Right ventricle myocardium inferior (tissue), 1 donor: ENCODE measurements at regions not wholly inside any gene's neighbourhood (a gene's known extent, or its start where the extent isn't known, plus 50 kb on each side); places are given as distances from the start of the nearest gene placed in this dataset.
A peak's percentile ranks its signal among the peaks of the same experiment; 100 is the strongest.

ENCODE experiments used
- ATAC-seq: fragments of 200-7000 bp; cut with Tn5 transposase; one replicate; pipeline ENCODE4 v1.9.1; 2020; ENCODE audit warnings: mild to moderate bottlenecking, moderate library complexity
- DNase-seq: peaks from one replicate; pipeline ENCODE4 v3.0.0; 2021; ENCODE audit errors: missing footprints
- intact Hi-C: fragments of 100-400 bp; cut with DNase I; formaldehyde crosslinking; loops from one replicate; pipeline ENCODE4 v1.11.0; 2022
- donor health status: DM: no; HTN: yes; CAD: no; lungs with severe emphysema.

DNA sequence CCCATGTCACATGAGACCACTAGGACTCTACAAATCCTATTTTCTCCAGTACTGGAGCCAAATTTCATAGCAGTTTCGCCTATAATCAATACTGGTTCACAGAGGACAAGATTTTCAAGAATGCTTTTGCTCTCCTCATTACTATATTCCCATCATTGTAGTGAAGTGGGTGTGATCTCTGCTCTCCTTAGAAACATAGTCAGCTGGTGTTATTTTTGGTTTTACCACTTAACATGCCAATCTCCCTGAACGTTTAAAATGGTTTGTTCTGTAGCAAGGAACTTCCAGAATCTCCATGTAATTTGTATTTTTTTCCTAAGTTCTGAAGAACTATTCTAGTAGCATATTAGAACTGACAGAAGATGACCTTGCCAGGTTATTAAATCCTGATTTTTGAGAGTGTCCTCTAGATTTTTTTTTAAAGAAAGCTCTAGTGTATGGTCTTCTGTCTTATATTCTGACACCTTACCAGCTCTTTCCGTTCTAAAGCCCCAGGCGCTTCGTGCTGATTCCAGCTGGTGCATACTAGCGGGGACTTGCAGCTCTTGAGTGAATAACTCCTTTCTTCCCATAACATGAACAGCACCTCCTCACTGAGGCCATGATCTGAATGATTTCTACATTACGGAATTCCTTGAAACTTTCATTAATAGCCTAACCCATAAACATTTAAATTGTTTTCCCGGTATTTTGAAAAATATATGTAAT is 1372.9 kb downstream of the TECRL start:
- ATAC-seq (no peak), DNase-seq (no peak)
- intact Hi-C loops, result no loop called here

DNA sequence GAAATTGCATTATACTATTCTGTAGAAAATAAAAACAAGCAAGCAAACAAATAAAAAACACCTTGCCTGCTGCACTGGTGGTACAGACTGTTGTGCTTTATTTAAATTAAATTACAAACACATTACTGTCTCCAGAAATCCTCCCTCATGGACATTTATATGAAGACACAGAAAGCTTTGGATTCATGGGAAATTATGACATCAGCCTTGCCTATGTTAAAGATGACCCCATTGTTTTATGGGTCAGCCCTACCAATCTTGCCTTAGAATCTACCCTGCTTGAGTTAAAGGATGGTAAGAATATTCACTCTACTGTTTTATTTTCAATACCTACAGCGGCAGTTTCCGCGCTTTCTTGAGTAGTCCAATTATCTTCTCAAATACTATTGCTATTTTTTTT is 1379.9 kb downstream of the TECRL start:
- intact Hi-C loops, result no loop called here
- ATAC-seq, result no peak
- no peak for DNase-seq

DNA sequence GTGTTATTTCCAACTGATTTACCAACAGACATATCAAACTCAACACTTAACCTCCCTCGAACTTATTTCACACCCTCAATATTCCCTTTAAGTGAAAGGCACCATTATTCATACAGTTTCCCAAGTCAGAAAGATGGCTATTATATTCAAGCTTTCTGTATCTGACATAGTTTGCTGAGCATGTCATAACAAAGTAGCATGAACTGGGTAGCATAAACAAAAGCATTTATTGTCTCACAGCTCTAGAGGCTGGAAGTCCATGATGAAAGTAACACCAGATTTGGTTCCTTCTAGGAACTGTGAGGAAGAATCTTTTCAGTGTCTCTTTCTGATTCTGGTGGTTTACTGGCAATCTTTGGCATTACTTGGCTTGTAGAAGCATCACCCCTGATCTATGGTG is 1388.6 kb downstream of the TECRL start:
- ATAC-seq, result no peak
- no peak for DNase-seq
- intact Hi-C loops, result no loop called here

DNA sequence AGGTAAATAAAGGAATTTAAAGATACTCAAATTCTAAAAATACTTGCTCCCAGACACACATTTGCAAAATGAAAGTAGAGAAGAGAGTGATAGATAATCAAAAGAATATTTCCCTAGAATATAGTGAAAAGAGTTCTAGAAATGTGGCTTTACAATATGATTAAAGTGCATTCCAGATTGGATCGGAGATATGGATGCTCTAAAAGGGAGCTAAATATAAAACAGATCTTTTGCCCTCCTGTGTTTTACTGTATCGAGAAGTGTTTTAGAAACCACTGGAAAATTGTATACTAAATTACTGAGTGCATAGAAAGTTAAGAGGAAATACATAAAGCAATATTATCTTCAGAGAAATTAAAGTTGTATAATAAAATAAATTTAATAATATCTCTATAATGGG is 1392.0 kb downstream of the TECRL start:
- ATAC-seq (no peak), DNase-seq (no peak)

DNA sequence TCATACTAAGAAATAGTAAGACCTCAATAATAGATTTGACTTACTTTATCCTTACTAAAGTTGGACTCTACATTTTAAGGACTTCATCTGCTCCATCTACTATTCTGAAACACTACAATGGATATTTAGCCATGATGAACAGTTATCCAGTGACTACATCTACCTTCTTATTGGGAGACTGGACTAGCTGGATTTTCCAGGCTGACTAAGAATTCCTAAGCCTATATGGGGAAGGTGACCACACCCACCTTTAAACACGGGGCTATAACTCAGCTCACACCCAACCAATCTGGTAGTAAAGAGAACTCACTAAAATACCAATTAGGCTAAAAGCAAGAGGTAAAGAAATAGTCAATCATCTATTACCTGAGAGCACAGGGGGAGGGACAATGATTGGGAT is 1438.4 kb downstream of the TECRL start:
- DNase-seq (no peak), ATAC-seq (no peak)
- intact Hi-C loops, result no loop called here

More for the DNA sequence above, 1392.0 kb downstream of the TECRL start:
- intact Hi-C loops, result no loop called here

DNA sequence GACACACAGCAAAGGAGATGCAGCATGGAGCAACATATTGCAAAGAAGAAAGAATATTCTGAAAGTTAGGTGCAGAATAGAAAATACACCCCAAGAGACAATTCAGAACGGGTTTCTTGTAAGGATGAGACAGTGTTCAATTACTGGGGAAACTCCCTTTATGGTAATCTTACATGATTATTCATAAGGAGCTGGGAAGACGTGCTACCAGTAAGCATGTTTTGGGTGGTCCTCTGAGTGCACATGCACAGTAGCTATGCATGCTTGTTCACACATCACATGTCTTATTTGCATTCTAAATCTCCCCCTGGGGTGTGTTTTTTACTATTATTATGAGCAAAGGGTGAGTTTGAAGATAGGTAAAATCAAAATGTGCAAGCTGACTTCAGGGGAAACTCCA is 1448.8 kb downstream of the TECRL start:
- ATAC-seq (no peak), DNase-seq (no peak)
- intact Hi-C loops, result no loop called here

DNA sequence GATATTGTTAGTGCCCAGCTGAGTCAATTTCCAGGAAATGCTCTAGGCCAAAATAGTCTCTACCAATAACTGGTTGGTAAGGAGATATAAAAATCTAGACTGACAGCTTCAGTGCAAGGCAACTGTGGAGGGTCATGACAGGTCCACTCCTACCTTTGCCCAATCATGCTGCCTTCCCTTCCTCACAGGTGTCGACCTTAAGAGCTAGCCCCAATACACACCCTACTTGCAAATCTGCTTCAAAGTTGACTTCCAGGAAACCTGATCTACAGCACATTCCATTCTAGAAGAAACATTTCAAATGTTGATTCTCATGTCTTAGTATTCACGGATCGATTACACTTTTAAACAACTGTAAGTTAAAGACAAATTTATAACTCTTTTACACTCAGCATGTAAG is 1455.5 kb downstream of the TECRL start:
- intact Hi-C loops, result no loop called here
- ATAC-seq (no peak), DNase-seq (no peak)

DNA sequence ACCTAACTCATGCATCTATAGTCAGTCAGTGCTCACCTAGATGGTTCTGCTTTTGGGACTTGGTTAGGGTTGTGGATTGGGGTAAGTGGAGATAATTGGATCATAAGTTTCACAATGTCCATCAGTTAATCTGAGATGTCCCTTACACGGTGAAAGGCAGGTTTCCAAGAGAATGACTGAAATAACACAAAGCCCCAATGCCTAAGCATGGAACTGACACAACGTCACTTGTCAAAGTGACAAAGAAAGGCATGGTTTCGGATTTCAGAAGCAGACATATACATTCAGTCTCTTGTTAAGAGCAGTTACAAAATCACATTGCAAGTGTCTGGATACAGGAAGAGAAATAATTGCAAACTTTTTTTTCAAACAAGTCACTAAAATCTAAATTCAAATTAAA is 1456.9 kb downstream of the TECRL start:
- intact Hi-C loops, result no loop called here
- DNase-seq (no peak), ATAC-seq (no peak)

DNA sequence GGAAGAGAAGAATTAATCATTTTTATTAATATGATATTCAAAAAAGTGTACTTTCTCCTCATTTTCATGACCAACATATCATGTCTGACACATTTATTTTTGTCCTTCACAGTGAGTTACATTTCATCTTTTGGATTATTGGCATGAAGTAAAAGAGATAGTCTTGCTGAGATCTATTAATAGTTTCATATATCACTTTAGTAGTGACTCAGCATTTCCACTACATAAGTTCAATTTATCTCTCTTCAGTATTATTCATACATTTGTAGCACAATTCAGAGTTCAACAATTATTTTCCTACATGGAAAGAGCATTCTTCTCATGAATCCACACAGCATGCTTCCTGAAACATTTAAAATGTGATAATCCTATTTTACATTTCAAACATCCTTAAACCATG is 1461.1 kb downstream of the TECRL start:
- DNase-seq, result no peak
- ATAC-seq, result no peak
- intact Hi-C loops, result no loop called here

DNA sequence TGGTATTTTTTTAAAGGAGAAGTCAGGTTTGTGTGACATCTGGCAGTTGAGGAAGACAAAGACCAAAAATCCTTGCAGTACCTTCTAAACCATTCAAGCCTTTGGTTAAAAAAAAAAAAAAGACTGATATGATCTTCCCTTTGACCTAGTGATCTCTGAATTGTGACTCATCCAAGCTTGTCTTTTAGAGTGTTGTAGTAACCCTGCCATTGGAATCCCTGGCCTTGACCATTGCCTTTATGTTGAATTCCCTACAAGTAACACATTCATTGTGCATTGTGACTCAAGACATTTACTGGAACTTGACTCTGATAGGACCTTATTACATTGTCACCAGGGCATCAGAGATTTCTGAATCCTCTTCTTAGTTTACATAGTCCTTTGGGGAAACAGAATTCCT is 1469.0 kb downstream of the TECRL start:
- intact Hi-C loops, result no loop called here
- DNase-seq, result no peak

DNA sequence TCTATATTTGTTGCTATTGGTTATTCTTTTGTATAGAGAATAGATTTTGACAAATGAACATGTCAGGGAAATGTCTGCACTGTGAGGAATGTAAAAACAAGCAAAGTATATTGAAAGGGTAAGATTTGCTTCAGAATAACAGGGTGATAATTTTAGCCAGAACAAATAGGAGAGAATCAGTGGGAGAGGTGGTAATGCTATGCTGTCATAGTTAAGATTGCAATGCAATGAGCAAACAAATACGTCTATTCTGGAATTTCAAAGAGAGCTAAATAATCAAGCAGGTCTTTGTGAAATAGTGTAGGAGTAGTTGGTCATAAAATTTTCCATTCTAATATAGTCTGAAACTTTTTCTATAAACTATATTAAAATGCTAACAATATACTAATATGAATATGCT is 1478.4 kb downstream of the TECRL start:
- ATAC-seq (no peak), DNase-seq (no peak)
- intact Hi-C loops, result no loop called here

More for the DNA sequence above, 1469.0 kb downstream of the TECRL start:
- ATAC-seq, result no peak

DNA sequence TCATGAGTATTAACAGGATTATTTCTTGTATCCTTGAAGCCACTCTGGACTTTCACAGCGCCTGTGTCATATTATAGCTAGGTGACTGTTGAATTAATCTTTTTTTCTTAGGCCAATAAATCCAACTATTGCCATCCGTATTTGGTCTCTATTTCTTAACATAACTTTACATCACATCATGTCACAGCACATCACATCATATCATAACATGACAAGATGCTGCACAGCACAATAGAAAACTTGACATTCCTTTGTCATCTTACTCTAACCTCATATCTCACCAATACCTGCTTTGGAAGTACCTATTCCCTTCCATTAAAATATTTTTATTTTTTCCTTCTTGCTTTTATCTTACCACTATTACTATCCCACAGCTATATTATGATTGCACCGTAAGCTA is 1480.8 kb downstream of the TECRL start:
- ATAC-seq, result no peak
- no peak for DNase-seq
- intact Hi-C loops, result no loop called here

DNA sequence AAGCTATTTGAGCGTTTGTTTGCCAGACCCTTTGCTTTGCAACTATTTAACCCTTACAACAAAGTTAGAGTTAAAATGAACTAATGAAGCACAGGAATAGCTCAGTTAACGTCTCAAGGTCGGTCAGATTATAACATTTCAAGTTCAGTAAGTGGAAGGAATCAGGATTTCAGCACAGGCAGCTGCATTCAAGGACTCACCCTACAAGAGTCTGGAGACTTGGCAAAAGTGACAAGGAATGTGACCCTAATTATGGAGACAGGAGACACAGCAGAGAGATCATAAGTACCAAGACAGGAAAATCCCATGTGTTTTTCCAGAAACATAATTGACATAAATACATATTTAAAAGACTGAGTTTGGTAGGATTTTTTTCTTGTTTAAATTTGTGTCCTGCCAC is 1481.7 kb downstream of the TECRL start:
- intact Hi-C loops, result no loop called here
- DNase-seq (no peak), ATAC-seq (no peak)

DNA sequence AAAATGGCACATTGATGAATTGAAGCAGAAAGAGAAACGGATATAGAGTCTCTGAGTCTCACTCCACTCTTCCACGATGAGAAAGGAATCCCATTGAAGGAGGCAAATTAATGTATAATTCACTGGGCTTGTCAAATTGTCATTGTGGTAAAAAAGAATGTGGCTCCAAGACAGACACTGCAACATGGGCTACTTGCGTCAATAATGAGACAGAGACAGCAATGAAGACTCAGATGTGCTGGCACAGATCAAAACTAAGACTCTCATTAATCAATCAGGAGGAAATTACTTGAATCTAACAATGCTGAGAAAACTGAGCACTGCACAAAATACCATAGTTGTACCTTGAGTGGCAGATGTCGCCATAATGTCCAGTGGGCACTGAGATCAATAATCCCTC is 1485.5 kb downstream of the TECRL start:
- no peak for DNase-seq
- intact Hi-C loops, result no loop called here
- ATAC-seq, result no peak

DNA sequence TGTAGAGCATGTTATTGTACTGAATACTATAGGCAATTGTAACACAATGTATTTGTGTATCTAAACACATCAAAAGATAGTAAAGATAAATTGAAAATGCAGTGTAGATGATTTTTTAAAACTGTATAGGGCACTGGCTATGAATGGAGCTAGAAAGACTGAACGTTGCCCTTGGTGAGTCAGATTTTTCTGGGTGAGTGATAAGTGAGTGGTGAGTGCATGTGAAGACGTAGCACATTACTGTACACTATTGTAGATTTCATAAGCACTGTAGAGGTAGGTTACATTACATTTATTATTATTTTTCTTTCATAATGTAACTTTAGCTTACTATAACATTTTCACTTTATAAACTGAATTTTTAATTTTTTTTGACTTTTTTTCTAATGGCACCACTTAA is 1491.6 kb downstream of the TECRL start:
- DNase-seq (no peak), ATAC-seq (peak; percentile 64)
- intact Hi-C loops, result no loop called here

DNA sequence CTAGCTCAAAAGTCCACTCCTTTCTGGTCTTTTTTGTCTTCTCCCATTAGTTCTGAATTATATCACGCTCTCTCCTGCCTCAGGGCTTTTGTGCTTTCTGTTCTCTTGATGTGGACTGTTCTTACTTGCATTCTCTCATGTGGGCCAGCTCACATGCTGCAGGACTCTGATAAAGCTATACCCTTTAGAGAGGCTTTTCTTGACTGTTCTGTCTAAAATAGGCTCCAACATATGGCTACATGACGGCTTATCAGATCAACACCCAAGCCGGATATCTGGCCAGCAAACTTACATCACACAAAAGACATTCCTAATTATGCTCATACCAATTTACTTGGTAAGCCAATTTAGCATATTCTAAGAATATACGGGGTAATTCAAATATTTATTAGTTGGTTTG is 1494.5 kb downstream of the TECRL start:
- intact Hi-C loops, result no loop called here
- ATAC-seq, result no peak

DNA sequence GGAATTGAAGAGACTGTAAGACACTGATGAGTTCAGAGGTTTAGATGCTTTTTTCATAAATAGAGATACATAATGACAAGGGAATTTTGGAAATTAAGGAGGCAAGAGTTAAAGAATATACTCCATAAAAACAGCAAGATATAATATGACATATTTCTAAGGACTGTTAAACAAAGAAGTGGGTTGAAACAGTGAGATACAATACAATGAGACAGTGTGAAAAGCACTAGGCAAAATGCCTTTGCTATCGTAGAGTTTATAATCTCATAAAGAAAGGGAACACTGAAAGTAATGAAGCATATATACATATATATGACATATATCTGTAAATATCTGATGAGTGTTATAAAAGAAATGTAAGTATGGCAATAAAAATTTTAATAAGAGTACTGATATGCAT is 1496.2 kb downstream of the TECRL start:
- DNase-seq (no peak), ATAC-seq (no peak)
- intact Hi-C loops, result no loop called here

More for the DNA sequence above, 1494.5 kb downstream of the TECRL start:
- DNase-seq, result no peak

DNA sequence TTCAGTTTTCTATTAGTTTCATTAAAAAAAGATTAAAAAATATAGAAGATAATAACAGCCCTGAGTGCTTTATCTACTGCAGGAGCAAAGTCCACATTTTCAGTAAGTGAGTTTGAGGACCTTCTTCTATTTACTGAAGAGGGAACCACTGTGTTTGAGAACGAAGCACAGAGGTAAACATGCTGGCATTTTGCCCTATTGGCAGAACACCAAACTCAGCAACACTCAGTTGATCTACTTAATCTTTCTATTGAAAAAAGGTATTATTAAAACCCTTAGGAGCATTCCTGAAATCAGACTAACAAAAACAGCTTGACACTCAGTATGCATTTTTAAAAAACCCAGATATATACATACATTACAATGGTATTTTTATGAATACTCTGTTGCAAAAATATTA is 1496.7 kb downstream of the TECRL start:
- no peak for ATAC-seq
- no peak for DNase-seq
- intact Hi-C loops, result no loop called here

DNA sequence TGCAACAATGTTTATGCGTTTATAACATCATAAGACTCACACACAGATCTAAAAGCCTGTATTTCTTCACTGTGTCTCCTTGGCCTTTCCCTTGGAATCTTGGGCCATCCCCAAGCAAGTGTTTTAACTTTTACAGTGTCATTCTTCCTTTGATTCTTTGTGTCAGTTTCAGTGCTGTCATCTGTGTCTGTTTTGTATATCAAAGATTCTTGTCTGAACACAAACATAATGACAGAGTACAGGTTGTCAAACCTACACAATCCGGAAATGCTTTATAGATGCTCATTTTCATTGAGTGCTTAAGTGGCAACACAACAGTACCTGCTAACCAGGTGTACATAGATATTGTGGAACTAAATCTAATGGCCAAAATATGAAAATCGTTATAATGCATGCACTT is 1500.0 kb downstream of the TECRL start:
- intact Hi-C loops, result no loop called here
- DNase-seq (no peak), ATAC-seq (no peak)

DNA sequence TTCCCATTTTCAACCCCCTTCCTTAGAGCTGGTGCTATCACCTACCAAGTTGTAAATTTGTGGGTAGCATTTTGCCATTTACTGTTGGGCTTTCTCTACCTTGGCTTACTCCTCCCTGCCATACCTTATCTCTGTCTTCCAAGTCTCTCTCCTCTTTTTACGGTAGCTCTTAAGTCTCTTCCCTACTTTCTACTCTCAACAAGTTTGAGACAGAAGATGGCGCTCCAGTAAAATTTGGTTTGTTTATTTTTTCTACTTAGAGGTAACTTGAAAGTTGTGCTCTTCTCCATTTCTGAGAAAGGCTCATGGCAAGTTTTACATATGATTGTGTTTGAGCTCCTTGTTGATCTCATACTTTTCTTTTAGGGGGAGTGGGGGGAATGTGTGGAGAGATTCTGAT is 1508.1 kb downstream of the TECRL start:
- no peak for DNase-seq
- intact Hi-C loops, result no loop called here
- no peak for ATAC-seq

DNA sequence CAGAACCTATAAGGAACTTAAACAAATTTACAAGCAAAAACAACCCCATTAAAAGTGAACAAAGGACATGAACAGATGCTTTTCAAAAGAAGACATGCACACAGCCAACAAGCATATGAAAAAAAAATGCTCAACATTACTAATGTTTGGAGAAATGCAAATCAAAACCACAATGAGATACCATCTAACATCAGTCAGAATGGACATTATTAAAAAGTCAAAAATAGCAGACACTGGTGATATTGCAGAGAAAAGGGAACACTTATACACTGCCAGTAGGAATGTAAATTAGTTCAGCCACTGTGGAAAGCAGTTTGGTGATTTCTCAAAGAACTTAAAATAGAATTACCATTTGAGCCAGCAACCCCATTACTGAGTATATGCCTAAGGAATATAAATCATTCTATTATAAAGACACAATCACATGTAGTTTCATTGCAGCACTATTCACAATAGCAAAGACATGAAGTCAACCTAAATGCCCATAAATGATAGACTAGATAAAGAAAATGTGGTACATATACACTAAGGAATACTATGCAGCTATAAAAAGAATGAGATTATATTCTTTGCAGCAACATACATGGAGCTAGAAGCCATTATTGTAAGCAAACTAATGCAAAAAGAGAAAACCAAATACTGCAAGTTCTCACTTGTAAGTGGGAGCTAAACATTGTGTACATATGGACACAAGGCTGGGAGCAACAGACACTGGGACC is 1509.4 kb downstream of the TECRL start:
- no peak for DNase-seq
- ATAC-seq, result no peak
- intact Hi-C loops, result no loop called here
